ENCODE measurements at regions not wholly inside any gene's neighbourhood (a gene's known extent, or its start where the extent isn't known, plus 50 kb on each side); places are given as distances from the start of the nearest gene placed in this dataset.
"Not testable (repeated sequence)": the region's sequence is repeated elsewhere in the genome, so short reads cannot be mapped to it uniquely, and the experiment has no call there.

DNA sequence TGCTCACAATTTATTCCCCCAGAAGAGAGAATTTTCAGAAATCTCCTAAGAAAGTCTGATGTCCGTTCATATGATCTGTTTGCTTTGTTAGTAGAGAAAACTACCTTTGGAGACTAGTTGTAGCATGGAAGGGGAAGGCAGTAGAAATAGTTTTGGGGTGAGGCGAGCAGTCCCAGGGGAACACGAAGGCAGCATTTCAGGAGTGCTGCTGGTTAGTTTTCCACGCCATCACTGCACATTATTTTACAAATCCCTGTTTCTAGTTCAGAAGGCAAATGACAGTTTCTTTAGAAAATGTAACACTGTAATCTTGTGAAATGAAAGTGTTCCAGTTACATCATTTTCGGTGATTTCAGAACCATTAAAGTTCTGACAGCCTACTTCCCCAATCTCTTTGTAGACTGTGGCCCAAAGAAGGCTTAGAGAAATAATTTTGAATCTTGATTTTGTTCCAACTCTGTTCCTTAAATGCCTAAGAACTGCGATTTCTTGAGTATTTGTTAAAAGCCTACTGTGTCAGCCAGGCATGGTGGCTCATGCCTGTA is 123.8 kb downstream of the LAT start:
- not testable (repeated sequence) for DNase-seq (ENCODE audit: low read depth)

DNA sequence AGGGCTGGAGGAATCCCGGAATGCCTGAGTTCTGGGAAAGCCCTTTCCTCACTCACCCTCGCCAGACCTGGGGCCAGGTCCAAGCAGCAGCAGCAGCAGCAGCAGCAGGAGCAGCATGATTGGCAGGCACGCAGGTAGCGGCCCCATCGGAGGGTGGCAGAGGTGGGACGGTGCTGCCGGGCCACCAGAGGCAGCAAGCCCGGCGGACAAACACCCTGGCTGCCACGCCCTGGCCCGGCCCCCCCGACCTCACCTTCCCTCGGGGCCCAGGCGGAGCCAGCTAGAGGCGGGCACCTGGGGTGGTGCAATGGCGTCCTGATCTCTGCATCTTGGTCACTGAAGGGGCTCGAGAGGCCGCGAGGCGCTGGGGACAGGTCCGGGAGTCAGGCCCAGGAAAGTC is 122.4 kb downstream of the LAT start:
- DNase-seq (ENCODE audit: low read depth): no peak

DNA sequence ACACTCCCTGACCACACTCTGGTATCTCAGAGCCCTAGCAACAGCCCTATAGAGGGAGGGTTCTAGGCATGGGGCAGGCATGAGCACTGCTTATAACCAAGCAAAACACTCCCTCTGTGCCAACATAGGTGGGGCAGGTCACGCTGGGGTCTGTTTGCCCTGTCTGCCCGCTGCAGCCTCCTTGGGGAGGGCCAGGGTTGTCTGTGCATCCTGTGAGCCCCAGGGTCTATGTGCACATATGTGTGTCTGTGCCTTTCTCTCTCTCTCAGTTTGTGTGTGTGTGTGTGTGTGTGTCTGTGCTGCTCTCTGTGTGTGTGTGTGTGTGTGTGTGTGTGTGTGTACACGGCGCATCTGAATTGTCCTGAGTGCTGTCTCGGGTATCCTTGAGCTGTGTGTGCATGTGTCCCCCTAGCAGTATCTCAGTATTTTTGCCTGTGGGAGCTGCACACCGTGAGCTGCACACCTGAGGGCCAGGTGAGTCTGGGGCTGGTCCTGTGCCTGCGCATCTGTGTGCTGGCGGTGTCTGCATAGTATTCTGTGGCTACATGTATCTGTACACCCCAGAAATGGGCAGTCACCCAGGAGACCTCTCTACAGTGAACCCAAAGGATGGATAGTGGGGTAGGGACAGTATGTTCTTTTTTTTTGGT is 121.5 kb downstream of the LAT start:
- not testable (repeated sequence) for DNase-seq (ENCODE audit: low read depth)

DNA sequence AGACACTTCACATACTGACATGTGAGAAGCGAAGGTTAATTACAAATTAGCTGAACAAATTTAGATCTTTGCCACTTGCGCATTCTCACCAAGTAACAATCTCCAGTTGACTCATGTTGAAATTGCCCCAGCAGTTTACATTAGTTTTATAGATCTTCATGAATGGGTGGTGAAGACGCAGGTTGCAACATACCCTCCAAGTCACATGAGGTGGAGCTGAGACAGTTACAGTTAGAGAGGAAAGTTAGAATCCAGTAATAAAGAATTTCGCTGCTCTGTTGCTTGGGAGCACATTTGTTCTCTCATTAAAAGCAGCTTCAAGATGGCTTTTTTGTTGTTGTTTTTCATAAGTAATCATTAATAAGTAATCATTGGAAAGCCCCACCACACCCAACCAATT is 119.7 kb downstream of the LAT start:
- peak; percentile 12 for DNase-seq (ENCODE audit: low read depth)

DNA sequence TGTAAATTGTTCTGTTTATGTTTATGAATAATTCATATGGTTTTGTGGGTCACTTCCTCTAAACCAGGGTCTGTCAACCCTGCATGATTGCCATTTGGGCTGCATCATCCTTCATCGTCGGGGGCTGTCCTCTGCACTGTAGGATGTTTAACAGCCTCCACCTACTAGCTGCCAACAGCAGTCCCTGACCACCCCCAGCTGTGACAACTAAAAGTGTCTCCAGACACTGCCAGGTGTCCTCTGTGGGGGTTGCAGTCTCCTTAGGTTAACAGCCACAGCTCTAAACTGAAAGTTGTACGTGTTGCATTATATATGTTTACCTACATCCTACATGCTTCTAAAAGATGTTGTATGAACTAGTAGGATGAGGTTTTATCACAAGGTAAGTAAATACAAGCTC is 113.1 kb downstream of the LAT start:
- not testable (repeated sequence) for DNase-seq (ENCODE audit: low read depth)

DNA sequence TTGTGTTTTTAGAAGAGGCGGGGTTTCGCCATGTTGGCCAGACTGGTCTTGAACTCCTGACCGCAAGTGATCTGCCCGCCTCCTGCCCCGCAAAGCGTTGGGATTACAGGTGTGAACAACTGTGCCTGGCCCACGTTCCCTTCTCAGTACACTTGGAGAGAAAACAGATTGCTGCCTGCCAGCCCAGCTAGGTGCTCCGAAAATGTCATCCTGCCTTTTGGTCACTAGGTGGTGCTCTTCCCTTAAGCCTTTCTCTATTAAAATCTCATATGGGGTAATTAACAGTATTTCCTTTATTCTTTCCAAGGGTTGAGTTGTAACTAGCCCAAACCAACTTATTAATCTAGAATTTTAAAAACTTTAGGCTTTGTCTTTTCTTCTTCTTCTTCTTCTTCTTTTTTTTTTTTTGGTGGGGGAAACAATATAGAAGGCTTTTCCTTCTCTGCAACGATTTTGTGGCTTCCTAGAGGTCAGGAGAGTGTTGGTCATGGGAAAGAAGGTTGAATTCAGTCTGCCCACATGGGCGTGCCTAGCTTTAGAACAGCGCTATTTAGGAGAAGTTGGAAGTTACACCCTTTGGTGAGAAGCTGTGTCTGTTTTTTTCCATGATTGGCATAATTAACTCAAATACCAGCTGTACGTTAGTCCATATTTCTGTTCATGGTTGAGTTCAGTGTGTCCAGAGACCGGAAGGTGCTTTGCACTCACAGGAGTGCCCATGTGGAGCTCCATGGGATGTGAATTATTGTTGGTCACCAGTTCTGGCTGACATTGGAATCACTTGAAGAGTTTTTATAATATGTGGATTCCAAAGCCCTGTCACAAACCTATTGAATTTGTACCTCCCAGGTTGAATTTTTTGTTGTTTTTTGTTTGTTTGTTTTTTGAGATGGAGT is 110.1 kb downstream of the LAT start:
- not testable (repeated sequence) for DNase-seq (ENCODE audit: low read depth)

DNA sequence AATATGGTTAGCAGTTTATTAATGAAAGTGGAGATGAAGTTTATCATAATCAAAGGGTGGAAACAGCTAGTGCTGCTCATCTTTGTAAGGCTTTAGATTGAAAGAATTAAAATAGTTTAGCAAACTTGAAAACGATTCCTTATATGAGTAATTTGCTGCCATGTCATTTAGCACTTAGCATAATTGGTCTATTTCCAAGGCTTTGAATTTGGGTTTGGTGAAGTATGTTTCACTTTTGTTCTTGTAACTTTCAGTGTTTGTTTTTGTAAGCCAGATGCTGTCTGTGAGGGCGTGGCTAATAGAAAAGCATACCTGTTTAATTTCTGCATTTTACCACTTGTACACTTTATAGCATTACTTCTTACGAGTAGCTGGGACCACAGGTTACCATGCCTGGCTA is 109.5 kb downstream of the LAT start:
- DNase-seq (ENCODE audit: low read depth): not testable (repeated sequence)

DNA sequence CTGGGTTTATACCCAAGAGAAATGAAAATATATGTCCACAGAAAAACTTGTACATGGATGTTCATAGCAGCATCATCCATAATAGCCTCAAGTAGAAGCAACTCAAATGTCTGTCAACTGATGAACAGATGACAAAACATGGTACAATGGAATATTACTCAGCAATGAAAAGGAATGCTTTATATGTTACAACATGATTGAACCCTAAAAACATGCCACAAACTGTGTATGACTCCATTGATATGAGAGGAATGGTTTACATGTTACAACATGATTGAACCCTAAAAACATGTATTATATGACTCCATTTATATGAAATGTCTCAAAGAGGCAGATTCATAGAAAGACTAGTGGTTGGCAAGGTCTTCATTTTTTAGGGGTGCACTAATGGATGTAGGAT is 104.8 kb downstream of the LAT start:
- not testable (repeated sequence) for DNase-seq (ENCODE audit: low read depth)

DNA sequence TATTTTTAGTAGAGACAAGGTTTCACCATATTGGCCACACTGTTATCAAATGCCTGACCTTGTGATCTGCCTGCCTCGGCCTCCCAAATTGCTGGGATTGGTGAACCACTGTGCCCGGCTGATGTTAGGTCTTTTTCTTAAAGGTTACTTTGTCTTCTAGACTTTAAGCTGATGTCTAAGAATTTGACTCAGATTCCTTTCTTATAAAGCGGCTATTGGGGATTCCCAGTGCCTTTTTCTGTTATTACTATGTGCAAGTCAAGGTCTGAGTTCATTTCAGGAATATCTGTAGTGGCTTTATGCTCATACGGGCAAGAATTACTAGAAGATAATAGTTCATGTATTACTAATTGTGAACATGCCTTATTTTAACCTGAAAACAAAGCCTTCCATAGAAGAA is 102.8 kb downstream of the LAT start:
- DNase-seq (ENCODE audit: low read depth): not testable (repeated sequence)

DNA sequence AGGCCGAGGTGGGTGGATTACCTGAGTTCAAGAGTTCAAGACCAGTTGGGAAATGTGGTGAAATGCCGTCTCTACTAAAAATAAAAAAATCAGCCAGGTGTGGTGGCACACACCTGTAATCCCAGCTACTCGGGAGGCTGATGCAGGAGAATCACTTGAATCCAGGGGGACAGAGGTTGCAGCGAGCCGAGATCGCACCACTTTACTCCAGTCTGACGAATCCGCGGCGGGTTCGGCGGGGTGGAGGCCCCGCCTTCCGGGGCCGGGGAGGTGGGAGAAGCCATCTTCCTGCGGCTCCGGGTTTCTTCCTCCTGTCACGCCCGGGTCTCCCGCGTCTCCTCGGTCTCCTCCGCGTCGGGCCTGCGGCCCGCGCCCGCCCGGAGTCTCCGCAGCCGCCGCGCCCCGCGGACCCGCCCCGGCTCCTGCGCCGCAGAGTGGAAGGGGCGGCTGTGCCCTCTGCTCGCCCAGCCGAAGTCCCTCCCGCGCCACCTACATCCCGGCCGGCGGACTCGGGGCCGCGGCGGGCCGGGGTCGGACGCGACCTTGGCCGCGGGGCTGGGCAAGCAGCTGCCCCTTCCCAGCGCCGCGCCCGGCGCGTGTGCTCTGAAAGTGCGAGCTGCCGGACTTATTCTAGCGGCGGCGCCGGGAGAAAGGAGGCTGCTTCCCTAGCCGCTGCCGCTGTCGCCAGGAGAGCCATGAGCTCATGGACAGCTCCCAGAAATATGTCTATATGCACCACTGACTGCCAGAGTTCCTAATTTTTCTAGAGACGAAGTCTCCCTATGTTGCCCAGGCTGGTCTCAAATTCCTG is 97.2 kb downstream of the LAT start:
- peak; percentile 55 for DNase-seq (ENCODE audit: low read depth)

DNA sequence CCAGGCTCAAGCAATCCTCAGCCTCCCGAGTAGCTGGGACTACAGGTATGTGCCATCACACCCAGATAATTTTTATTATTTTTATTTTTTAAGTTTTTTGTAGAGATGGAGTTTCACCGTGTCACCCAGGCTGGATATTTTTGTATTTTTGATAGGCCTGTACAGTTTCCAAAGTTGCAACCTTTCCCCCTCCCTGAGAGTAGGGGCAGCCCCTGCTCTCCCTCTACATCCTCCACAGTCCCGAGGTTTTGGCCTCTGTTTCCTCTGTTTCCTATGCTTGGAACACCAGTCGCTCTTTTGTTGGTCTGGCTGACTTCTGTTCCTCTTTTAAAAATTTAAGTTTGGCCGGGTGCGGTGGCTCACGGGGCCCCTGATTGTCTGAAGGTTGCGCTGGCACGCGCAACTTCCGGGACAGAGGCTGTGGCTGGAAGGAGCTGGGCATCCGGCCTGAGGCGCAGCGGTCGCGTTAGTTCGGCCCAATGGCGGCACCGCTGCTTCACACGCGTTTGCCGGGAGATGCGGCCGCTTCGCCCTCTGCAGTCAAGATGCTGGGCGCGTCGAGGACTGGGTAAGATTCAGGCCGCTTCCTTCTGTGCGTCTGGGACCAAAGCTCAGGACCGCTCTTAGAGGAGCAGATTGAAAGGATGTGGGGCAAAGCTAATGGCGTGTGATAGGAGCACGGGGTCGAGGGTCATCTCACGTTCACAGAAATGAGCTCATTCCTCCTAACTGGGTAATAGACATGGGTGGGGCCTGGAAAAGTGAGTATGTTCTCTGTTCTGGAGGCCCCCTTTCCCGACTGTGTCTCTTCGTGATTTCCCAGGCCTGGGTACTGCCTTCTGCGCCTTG is 89.9 kb downstream of the LAT start:
- peak; percentile 48 for DNase-seq (ENCODE audit: low read depth)

DNA sequence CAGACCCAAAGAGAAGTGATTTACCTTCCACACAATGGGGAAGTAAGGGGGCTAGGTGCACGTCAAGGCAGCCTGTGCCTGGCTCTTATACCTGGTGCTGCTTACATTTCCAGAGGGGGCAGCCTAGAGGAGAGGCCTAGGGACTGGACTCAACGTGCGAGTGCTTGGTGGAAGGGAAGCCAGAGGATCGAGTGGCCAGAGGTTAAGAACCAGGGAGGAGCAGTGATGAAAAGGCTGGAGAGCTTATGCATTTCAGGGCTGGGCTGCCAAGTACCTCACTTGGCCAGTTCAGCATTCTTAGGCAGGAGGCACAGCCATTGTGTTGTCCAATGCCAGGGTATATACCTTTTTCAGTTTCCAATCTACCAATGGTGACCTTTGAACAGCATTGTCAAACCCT is 77.4 kb downstream of the LAT start:
- DNase-seq (ENCODE audit: low read depth): not testable (repeated sequence)

DNA sequence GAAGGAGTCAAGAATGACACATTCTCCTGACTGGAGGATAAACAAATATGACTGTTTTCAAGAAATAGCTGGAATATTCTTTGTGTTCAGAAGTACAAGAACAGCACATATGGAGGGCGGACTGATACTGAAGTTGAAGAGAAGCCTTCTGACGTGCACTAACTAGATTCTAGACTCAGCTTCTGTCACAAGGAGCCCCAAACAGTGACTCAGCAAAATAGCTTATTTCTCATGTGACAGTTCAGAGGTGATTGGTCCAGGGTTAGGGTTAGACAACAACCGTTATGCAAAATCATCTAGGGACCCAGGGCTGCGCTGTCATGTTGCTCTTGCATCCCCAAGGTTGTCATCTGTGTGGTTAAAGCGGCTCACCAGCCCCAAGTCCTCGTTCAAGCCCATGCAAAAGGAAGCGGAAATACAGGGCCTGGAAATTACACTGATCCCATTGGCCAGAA is 76.6 kb downstream of the LAT start:
- DNase-seq (ENCODE audit: low read depth): not testable (repeated sequence)

DNA sequence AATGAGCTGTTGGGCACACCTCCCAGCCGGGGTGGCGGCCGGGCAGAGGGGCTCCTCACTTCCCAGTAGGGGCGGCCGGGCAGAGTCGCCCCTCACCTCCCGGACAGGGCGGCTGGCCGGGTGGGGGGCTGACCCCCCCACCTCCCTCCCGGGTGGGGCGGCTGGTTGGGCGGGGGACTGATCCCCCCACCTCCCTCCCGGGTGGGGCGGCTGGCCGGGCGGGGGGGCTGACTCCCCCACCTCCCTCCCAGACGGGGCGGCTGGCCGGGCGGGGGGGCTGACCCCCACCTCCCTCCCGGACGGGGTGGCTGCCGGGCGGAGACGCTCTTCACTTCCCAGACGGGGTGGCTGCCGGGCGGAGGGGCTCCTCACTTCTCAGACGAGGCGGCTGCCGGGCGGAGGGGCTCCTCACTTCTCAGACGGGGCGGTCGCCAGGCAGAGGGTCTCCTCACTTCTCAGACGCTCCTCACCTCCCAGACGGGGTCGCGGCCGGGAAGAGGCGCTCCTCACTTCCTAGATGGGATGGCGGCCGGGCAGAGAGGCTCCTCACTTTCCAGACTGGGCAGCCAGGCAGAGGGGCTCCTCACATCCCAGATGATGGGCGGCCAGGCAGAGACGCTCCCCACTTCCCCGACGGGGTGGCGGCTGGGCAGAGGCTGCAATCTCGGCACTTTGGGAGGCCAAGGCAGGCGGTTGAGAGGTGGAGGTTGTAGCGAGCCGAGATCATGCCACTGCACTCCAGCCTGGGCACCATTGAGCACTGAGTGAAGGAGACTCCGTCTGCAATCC is 75.4 kb downstream of the LAT start:
- not testable (repeated sequence) for DNase-seq (ENCODE audit: low read depth)

DNA sequence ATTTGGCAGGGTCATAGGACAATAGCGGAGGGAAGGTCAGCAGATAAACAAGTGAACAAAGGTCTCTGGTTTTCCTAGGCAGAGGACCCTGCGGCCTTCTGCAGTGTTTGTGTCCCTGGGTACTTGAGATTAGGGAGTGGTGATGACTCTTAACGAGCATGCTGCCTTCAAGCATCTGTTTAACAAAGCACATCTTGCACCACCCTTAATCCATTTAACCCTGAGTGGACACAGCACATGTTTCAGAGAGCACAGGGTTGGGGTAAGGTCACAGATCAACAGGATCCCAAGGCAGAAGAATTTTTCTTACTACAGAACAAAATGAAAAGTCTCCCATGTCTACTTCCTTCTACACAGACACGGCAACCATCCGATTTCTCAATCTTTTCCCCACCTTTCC is 74.7 kb downstream of the LAT start:
- not testable (repeated sequence) for DNase-seq (ENCODE audit: low read depth)
